HG03378 (cell line): ENCODE measurements at regions not wholly inside any gene's neighbourhood (a gene's known extent, or its start where the extent isn't known, plus 50 kb on each side); places are given as distances from the start of the nearest gene placed in this dataset.

ENCODE experiments used
- ATAC-seq: cut with Tn5 transposase; IDR thresholded peaks from one replicate; pipeline ENCODE4 v1.9.1; 2021; ENCODE audit warnings: mild to moderate bottlenecking, moderate library complexity; ENCODE audit not compliant: unreplicated experiment

GRCh38 chr7:155178096-155178495 lies 108.0 kb downstream of the HTR5A start:
- ATAC-seq: no peak

GRCh38 chr7:155181768-155182167 lies 111.6 kb downstream of the HTR5A start:
- no peak for ATAC-seq

- ATAC-seq: no peak
Observed at GRCh38 chr7:155182406-155182970, 112.4 kb downstream of the HTR5A start.

GRCh38 chr7:155183655-155184054 lies 113.5 kb downstream of the HTR5A start:
- ATAC-seq: no peak

- ATAC-seq: no peak
Observed at GRCh38 chr7:155184923-155185322, 112.8 kb upstream of the INSIG1 start.

- no peak for ATAC-seq
Observed at GRCh38 chr7:155187061-155187785, 110.5 kb upstream of the INSIG1 start.

GRCh38 chr7:155188357-155188756 lies 109.3 kb upstream of the INSIG1 start:
- peak; percentile 41 for ATAC-seq

GRCh38 chr7:155188821-155189581 lies 108.7 kb upstream of the INSIG1 start:
- no peak for ATAC-seq

- no peak for ATAC-seq
Observed at GRCh38 chr7:155189590-155189989, 108.1 kb upstream of the INSIG1 start.

GRCh38 chr7:155190688-155191087 lies 107.0 kb upstream of the INSIG1 start:
- ATAC-seq: no peak

- ATAC-seq: no peak
Observed at GRCh38 chr7:155191137-155191536, 106.5 kb upstream of the INSIG1 start.

GRCh38 chr7:155191901-155192478 lies 105.7 kb upstream of the INSIG1 start:
- peak; percentile 62 for ATAC-seq

- ATAC-seq: no peak
Observed at GRCh38 chr7:155192961-155193640, 104.6 kb upstream of the INSIG1 start.

- ATAC-seq: no peak
Observed at GRCh38 chr7:155193716-155194115, 104.0 kb upstream of the INSIG1 start.

GRCh38 chr7:155194382-155195140 lies 103.1 kb upstream of the INSIG1 start:
- no peak for ATAC-seq

- no peak for ATAC-seq
Observed at GRCh38 chr7:155195939-155196523, 101.6 kb upstream of the INSIG1 start.

GRCh38 chr7:155198196-155198892 lies 99.3 kb upstream of the INSIG1 start:
- ATAC-seq: no peak

GRCh38 chr7:155198901-155199845 lies 98.5 kb upstream of the INSIG1 start:
- ATAC-seq: peak; percentile 74
